NCI-H2227 (cell line): ENCODE measurements at regions not wholly inside any gene's neighbourhood (a gene's known extent, or its start where the extent isn't known, plus 50 kb on each side); places are given as distances from the start of the nearest gene placed in this dataset.
"Not testable (repeated sequence)": the region's sequence is repeated elsewhere in the genome, so short reads cannot be mapped to it uniquely, and the experiment has no call there.

Source experiments
- DNase-seq: peaks from one replicate; lab custom pipeline; 2025; ENCODE audit not compliant: unreplicated experiment; lab: John Stamatoyannopoulos, UW

- no peak for DNase-seq
Measured at GRCh38 chr11:81802591-81802990, 931.1 kb downstream of the FAM181B start.

- DNase-seq = no peak
Measured at GRCh38 chr11:81792416-81792815, 941.2 kb downstream of the FAM181B start.

- DNase-seq = no peak
Measured at GRCh38 chr11:81787584-81788049, 946.0 kb downstream of the FAM181B start.

GRCh38 chr11:81772166-81772565 is 961.5 kb downstream of the FAM181B start:
- no peak for DNase-seq

- DNase-seq = not testable (repeated sequence)
Measured at GRCh38 chr11:81769906-81770305, 963.8 kb downstream of the FAM181B start.

GRCh38 chr11:81756864-81757595 is 976.6 kb downstream of the FAM181B start:
- DNase-seq = no peak

GRCh38 chr11:81749245-81749644 is 984.4 kb downstream of the FAM181B start:
- DNase-seq = no peak

- no peak for DNase-seq
Measured at GRCh38 chr11:81744336-81745116, 989.1 kb downstream of the FAM181B start.

- no peak for DNase-seq
Measured at GRCh38 chr11:81725701-81726100, 1008.0 kb downstream of the FAM181B start.

- DNase-seq = no peak
Measured at GRCh38 chr11:81717695-81718094, 1016.0 kb downstream of the FAM181B start.

- DNase-seq = no peak
Measured at GRCh38 chr11:81707881-81708280, 1025.8 kb downstream of the FAM181B start.

- no peak for DNase-seq
Measured at GRCh38 chr11:81705283-81705682, 1028.4 kb downstream of the FAM181B start.

- no peak for DNase-seq
Measured at GRCh38 chr11:81700076-81700475, 1033.6 kb downstream of the FAM181B start.

GRCh38 chr11:81687057-81687456 is 1046.6 kb downstream of the FAM181B start:
- DNase-seq = no peak

GRCh38 chr11:81674211-81674610 is 1059.5 kb downstream of the FAM181B start:
- no peak for DNase-seq

- DNase-seq = no peak
Measured at GRCh38 chr11:81673001-81673400, 1060.7 kb downstream of the FAM181B start.

GRCh38 chr11:81669935-81670543 is 1063.6 kb downstream of the FAM181B start:
- DNase-seq = no peak

GRCh38 chr11:81658722-81659121 is 1074.9 kb downstream of the FAM181B start:
- DNase-seq = no peak

GRCh38 chr11:81655351-81655750 is 1078.3 kb downstream of the FAM181B start:
- DNase-seq = no peak

- DNase-seq = no peak
Measured at GRCh38 chr11:81647374-81647773, 1086.3 kb downstream of the FAM181B start.

- DNase-seq = no peak
Measured at GRCh38 chr11:81644239-81644840, 1089.3 kb downstream of the FAM181B start.
